PFSK-1 (cell line): ENCODE measurements at regions not wholly inside any gene's neighbourhood (a gene's known extent, or its start where the extent isn't known, plus 50 kb on each side); places are given as distances from the start of the nearest gene placed in this dataset.

Experiments
- FOXP2 ChIP-seq: optimal IDR thresholded peaks from 2 replicates; pipeline ENCODE3; 2011; ENCODE audit warnings: borderline replicate concordance, control low read depth, inconsistent platforms; ENCODE audit not compliant: insufficient read depth; ENCODE audit errors: extremely low read length, extremely low read depth
- POLR2AphosphoS5 ChIP-seq: IDR thresholded peaks from 2 replicates; pipeline ENCODE4 v1.6.1; 2012; ENCODE audit warnings: low read depth, mild to moderate bottlenecking, control low read depth, low read length, moderate library complexity
- REST ChIP-seq, 2 experiments: IDR thresholded peaks; 2 replicates each; pipeline versions ENCODE4 v1.6.1 to v1.8.0; 2011 to 2012; ENCODE audit warnings: low read depth in 2 of 2, low read length in 2 of 2, control low read depth in 1 of 2, inconsistent platforms in 1 of 2, mild to moderate bottlenecking in 1 of 2, moderate library complexity in 1 of 2; ENCODE audit not compliant: insufficient read depth in 1 of 2
- SIN3A ChIP-seq: IDR thresholded peaks from 2 replicates; pipeline ENCODE4 v1.6.1; 2012; ENCODE audit warnings: mild to moderate bottlenecking, low read length, moderate library complexity, borderline replicate concordance; ENCODE audit not compliant: insufficient read depth
- TAF1 ChIP-seq: IDR thresholded peaks from 2 replicates; pipeline ENCODE4 v1.6.1; 2012; ENCODE audit warnings: low read length, control low read depth, borderline replicate concordance; ENCODE audit not compliant: insufficient read depth

- no peak for TF ChIP-seq FOXP2
- no peak for TF ChIP-seq REST (IDR thresholded peaks at IDR 0.05; ENCODE audit: insufficient read depth in 1 of 2, low read depth in 2 of 2, low read length in 2 of 2)
- TF ChIP-seq POLR2AphosphoS5, result no peak
- TF ChIP-seq SIN3A, result no peak
- TF ChIP-seq TAF1, result no peak
These were observed 50.6 kb upstream of the RET start for GRCh38 chr10:43026039-43026973.
